CMK (cell line): ENCODE measurements at regions not wholly inside any gene's neighbourhood (a gene's known extent, or its start where the extent isn't known, plus 50 kb on each side); places are given as distances from the start of the nearest gene placed in this dataset.
"Not testable (repeated sequence)": the region's sequence is repeated elsewhere in the genome, so short reads cannot be mapped to it uniquely, and the experiment has no call there.

Experiments used
- DNase-seq: peaks from one replicate; pipeline ENCODE4 v3.0.0-alpha.2; 2010; ENCODE audit warnings: low read depth

- DNase-seq: no peak
Measured at GRCh38 chr1:29388170-29388569, 151.8 kb downstream of the PTPRU start.

GRCh38 chr1:29387210-29387609 lies 150.9 kb downstream of the PTPRU start:
- DNase-seq: no peak

- DNase-seq: not testable (repeated sequence)
Measured at GRCh38 chr1:29386453-29386852, 150.1 kb downstream of the PTPRU start.

GRCh38 chr1:29385966-29386365 lies 149.6 kb downstream of the PTPRU start:
- no peak for DNase-seq

- no peak for DNase-seq
Measured at GRCh38 chr1:29384496-29385015, 148.2 kb downstream of the PTPRU start.

- no peak for DNase-seq
Measured at GRCh38 chr1:29383746-29384371, 147.5 kb downstream of the PTPRU start.

- no peak for DNase-seq
Measured at GRCh38 chr1:29382851-29383745, 146.8 kb downstream of the PTPRU start.

- DNase-seq: no peak
Measured at GRCh38 chr1:29381426-29381825, 145.1 kb downstream of the PTPRU start.

- no peak for DNase-seq
Measured at GRCh38 chr1:29380532-29380931, 144.2 kb downstream of the PTPRU start.

- DNase-seq: peak; percentile 20
Measured at GRCh38 chr1:29379443-29380073, 143.2 kb downstream of the PTPRU start.
